AG09319 (cell line): ENCODE measurements at regions not wholly inside any gene's neighbourhood (a gene's known extent, or its start where the extent isn't known, plus 50 kb on each side); places are given as distances from the start of the nearest gene placed in this dataset.

Experiments used
- DNase-seq: peaks from one replicate; pipeline ENCODE4 v3.0.0-alpha.2; 2010; ENCODE audit warnings: low read depth; ENCODE audit errors: extremely low read depth
- TF ChIP-seq, protein P1 (sequence below): IDR thresholded peaks from 2 replicates; pipeline ENCODE4 v1.5.1; 2011; ENCODE audit warnings: low read depth, mild to moderate bottlenecking, inconsistent platforms, low read length, moderate library complexity

DNA sequence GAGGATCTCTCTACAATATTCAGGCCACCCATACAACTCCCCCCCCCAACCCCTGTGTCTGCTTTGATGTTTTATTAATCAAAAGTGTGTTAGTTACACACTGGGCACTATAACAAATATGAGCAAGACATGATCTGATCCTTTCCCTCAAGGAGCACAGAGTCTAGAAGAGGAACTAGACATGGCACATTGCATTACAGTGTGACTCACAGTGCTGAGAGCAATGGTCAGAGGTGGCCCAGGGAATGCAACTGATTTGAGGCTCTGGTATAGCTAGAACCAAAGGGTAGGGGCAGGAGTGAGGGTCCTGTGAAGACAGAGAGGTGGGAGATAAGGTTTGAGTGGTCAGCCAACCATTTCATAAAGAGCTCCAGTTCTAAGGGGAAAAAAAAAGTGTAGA lies 539.2 kb downstream of the ACTL7B start:
- TF ChIP-seq, protein P1, sequence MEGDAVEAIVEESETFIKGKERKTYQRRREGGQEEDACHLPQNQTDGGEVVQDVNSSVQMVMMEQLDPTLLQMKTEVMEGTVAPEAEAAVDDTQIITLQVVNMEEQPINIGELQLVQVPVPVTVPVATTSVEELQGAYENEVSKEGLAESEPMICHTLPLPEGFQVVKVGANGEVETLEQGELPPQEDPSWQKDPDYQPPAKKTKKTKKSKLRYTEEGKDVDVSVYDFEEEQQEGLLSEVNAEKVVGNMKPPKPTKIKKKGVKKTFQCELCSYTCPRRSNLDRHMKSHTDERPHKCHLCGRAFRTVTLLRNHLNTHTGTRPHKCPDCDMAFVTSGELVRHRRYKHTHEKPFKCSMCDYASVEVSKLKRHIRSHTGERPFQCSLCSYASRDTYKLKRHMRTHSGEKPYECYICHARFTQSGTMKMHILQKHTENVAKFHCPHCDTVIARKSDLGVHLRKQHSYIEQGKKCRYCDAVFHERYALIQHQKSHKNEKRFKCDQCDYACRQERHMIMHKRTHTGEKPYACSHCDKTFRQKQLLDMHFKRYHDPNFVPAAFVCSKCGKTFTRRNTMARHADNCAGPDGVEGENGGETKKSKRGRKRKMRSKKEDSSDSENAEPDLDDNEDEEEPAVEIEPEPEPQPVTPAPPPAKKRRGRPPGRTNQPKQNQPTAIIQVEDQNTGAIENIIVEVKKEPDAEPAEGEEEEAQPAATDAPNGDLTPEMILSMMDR, result no peak
- no peak for DNase-seq

DNA sequence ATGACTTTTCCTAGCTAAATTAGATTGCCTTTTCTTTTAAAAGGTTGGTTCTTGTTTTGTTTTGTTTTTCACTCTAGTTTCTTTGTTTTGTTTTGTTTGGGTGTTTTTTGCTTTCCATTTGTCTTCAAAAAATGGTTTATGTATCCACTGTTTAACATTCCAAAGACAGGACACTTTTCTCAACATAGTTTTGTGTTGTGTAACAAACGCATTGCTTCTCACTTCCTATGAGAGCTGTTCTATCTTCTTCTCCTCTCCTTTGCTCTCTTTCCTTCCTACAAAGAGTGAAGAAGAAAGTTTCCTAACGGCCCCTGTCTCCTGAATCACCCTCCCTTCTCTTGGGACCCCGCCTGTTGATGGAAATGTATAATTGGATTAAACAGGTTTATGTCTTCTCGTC lies 539.7 kb downstream of the ACTL7B start:
- TF ChIP-seq, protein P1, result no peak
- no peak for DNase-seq

DNA sequence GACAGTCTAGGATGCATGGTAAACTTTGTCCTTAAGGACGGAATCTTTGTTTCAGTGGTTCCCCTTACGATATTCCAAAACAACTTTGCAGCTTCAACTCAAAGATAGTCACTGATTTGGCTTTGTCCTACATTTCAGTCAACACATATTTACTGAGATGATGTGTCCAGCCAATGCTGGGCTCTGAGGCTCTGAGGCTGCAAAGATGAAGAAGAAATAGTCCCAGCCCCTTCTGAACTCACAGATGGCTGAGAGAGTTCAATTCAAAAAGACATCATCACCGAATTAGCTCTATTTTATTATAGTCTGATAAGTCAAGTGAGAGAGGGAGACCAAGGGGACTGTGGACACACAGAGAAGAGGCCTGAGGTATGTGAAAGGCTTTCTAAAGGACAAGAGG lies 544.0 kb downstream of the ACTL7B start:
- TF ChIP-seq, protein P1, result no peak
- DNase-seq, result no peak

DNA sequence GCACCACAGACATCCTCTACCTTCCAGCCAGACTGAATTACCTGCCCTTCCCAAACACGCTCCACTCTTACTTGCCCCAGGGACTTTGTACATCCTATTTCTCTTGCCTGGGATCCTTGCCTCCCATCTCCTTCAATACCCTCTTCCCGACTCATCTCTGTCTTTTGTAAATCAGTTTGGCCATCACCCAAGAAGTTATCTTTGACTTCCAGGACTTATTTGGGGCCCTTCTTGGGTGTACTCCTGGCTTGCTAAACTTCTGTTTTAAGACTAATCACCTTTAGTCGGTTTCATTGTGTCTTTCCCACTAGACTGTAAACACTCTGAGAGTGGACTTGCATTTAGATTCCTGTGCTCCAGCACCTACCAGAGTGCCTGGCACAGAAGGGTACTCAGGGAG lies 545.6 kb downstream of the ACTL7B start:
- TF ChIP-seq, protein P1, result no peak
- DNase-seq, result no peak

DNA sequence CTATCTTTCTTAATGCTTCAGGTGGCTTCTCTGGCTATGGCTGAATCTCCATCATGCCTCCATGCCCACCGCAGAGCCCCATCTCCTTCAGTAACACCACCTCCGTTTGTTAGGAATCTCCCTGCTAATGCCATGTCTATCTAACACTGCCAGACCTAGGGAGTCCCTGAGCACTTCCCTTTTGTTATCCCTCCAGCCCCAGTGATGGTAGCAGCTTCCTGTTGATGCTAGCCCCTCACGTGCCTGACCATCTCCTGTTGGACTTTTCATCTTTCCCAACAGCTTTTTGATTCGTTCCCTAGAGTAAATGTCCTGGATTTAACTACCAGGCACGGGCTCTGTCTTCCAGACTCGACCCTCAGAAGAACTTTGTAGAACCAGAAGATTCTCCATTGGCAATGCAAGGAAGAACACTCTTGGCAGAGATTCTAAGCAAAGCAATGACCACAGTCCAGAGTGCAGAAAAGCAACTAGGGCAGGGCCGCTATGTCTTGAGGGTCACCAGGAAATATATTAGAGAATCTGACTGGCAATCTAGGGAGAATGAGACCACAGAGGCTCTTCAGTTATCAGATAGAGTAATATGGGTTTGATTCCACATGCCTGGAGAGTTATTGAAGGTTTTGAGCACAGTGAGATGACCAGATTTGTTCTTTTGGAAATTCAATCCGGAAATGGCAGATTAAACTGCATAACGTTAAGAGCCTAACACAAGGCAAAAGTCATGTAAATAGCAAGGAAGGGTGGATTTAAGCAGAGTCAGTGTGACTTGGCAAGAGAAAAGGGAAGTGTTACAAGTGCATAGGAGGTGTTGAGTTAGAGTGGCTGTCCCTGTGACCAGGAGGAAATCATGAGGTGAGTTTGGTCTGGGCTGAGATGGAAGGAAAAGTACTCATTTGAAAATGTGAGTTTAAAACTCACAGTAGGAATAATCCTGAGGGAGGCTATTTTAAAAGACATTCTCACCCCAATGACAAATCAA lies 555.2 kb downstream of the ACTL7B start:
- DNase-seq, result no peak
- TF ChIP-seq, protein P1, result no peak

DNA sequence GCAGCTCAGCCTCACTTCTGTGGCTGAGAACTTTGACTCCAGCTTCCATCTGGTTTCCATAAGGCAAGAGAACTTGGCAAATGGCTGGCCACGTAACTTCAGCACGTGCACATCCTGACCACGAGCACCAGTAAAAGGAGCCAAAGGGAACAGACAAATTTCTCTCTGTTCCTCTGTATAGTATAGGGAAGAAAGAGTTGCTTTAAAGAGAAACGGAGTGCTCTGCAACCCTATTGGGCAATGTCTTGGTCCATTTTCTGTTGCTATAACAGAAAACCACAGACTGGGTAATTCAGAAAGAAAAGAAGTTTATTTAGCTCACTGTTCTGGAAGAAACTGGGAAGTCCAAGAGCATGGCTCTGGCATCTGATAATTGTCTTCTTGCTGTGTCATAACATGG lies 558.7 kb downstream of the ACTL7B start:
- TF ChIP-seq, protein P1, result no peak
- peak; percentile 88 for DNase-seq

DNA sequence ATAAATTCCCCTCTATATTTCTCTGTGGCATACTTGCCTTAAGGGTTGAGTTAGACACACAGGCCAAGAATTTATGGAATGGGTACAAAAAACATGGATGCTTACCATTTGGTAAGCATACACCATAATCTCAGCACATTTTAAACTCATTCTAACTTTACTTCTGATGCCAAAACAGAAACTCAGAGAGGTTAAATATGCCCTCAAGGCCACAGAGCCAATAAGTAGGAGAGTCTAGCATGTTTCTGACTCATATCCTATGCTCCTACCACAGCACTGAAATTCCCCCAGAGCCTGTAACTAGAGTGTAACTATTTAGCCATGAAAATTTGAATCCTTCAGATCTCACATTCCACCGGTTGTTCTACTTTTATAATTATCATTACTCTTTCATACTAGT lies 559.7 kb downstream of the ACTL7B start:
- DNase-seq, result peak; percentile 51
- TF ChIP-seq, protein P1, result no peak
